HG03520 (cell line): ENCODE measurements at regions not wholly inside any gene's neighbourhood (a gene's known extent, or its start where the extent isn't known, plus 50 kb on each side); places are given as distances from the start of the nearest gene placed in this dataset.

ENCODE experiments used
- ATAC-seq: cut with Tn5 transposase; IDR thresholded peaks from one replicate; pipeline ENCODE4 v1.9.1; 2021; ENCODE audit warnings: mild to moderate bottlenecking, moderate library complexity; ENCODE audit not compliant: unreplicated experiment

DNA sequence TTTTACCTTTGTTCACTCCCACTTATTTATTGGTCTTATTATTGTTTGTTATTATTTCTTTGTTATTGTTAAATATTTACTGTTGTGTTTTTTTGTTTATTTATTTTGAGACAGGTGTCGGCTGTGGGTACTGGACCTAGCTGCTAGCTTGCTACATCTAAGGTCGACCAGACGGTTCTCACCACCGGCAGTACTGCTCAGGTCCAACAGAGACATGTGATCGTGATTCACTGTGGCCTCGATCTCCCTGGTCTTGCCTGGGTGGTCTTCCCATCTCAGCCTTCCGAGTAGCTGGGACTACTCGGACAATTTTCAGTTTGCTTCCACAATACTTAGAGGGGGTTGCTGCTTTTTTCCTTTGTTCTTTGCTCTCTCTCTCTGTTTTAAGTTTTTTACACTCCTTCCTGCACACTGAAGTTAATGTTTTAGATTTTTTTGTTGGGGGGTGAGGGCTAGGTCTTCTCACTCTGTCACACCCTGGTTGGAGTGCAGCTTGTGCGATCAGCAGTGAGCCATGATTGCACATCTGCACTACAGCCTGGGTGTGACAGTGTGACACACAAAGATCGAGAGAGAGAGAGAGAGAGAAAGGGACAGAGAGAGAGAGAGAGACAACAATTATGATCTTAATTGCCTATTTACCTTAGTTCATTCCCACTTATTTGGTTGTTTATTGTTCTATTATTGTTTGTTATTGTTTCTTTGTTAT, 1432.4 kb downstream of the UQCRFS1 start:
- no peak for ATAC-seq

DNA sequence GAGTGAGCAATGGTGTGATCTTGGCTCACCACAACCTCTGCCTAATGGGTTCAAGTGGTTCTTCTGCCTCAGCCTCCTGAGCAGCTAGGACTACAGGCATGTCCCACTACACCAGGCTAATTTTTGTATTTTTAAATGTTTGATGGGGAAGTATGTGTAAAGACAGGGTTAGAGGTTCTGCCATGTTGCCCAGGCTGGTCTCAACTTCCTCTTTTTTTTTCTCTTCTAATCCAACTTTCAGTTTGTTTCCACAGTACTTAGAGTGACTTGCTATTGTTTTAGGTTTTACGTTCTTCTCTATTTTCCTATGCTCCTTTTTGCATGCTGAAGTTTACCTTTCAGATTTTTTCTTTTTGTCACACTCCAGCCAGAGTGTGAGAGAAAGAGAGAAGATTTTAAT, 1433.0 kb downstream of the UQCRFS1 start:
- ATAC-seq: no peak

DNA sequence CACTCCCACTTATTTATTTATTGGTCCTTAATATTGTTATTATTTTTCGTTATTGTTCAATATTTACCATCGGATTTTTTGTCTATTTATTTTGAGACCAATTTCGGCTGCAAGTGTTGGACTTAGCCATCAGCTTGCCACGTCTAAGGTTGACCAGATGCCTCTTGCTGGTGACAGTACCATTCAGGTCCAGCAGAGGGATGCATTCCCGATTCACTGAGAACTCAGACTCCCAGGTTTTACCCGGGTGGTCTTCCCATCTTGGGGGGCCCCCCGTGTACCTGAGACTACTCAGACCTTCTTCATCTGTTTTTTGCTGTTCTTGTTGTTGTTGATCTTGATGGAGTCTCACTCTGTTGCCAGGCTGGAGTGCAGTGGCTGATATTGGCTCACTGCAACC, 1435.2 kb downstream of the UQCRFS1 start:
- no peak for ATAC-seq

DNA sequence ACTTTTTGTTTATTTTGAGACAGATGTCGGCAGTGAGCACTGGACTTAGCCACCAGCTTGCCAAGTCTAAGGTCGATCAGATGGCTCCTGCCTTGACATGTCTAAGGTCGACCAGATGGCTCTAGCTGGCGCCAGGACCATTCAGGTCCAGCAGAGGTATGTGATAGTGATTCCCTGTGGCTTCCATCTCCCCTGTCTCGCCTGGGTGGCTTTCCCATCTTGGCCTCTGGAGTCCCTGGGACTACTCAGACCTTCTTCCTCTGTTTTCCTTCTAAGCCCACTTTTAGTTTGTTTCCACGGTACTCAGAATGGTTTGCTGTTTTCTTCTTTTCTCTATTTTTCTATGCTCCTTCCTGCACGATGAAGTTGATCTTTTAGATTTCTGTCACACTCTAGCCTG, 1435.7 kb downstream of the UQCRFS1 start:
- no peak for ATAC-seq

DNA sequence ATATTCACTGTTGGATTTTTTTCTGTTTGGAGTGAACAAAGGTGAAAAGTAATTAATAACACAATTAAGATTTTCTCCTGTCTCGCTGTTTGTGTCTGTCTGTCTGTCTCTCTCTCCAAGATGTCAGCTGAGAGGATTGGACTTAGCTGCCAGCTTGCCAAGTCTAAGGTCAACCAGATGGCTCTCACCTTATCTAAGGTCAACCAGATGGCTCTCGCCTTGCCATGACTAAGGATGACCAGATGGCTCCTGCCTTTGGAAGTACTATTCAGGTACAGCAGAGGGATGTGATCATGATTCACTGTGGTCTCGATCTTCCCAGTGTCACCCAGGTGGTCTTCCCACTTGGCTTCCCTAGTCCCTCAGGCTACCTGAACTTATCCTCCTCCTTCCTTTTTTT, 1436.4 kb downstream of the UQCRFS1 start:
- ATAC-seq: no peak

DNA sequence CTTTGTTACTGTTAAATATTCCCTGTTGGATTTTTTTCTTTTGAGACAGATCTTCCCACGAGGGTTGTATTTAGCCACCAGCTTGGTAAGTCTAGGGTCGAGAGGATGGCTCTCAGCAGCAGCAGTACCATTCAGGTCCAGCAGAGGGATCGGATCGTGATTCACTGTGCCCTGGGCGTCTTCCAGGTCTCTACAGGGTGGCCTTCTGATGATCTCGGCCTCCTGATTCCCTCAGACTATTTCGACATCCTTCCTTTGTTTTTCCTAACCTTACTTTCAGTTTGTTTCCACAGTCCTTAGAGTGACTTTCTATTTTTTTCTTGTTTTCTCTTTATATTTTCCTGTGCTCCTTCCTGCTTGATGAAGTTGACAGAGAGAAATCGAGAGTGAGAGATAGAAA, 1436.9 kb downstream of the UQCRFS1 start:
- no peak for ATAC-seq

DNA sequence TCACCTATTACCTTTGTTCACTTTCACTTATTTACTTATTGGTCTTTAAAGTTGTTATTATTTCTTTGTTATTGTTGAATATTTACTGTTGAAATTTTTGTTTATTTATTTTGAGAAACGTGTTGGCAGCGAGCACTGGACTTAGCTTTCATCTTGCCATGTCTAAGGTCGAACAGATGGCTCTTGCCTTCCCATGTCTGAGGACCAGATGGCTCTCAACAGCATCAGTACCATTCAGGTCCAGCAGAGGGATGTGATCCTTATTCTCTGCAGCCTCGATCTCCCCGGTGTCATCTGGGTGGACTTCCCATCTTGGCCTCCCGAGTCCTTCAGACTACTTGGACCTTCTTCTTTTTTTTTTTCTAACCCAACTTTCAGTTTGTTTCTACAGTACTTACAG, 1437.6 kb downstream of the UQCRFS1 start:
- no peak for ATAC-seq

DNA sequence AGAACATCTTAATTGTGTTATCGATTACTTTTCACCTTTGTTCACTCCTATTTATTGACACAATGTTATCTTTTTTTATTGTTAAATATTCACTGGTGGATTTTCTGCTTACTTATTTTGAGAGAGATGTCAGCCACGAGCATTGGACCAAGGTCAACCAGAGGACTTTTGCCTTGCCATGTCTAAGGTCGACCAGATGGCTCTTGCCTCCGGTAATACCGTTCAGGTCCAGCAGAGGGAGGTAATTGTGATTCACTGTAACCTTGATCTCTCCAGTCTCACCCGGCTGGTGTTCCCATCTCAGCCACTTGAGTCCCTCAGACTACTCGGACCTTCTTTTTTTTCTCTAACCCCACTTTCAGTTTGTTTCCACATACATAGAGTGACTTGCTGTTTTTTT, 1438.1 kb downstream of the UQCRFS1 start:
- ATAC-seq: no peak

DNA sequence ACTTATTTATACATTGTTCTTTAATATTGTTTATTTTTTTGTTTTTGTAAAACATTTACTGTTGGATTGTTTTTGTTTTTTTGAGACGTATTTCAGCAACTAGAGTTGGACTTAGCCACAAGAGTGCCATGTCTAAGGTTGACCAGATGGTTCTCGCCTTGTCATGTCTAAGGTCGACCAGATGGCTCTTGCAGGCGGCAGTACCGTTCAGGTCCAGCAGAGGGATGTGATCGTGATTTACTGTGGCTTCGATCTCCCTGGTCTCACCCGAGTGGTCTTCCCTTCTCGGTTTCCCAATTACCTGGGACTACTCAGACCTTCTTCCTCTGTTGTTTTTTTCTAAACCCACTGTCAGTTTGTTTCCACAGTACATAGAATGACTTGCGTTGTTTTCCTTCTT, 1438.6 kb downstream of the UQCRFS1 start:
- no peak for ATAC-seq

DNA sequence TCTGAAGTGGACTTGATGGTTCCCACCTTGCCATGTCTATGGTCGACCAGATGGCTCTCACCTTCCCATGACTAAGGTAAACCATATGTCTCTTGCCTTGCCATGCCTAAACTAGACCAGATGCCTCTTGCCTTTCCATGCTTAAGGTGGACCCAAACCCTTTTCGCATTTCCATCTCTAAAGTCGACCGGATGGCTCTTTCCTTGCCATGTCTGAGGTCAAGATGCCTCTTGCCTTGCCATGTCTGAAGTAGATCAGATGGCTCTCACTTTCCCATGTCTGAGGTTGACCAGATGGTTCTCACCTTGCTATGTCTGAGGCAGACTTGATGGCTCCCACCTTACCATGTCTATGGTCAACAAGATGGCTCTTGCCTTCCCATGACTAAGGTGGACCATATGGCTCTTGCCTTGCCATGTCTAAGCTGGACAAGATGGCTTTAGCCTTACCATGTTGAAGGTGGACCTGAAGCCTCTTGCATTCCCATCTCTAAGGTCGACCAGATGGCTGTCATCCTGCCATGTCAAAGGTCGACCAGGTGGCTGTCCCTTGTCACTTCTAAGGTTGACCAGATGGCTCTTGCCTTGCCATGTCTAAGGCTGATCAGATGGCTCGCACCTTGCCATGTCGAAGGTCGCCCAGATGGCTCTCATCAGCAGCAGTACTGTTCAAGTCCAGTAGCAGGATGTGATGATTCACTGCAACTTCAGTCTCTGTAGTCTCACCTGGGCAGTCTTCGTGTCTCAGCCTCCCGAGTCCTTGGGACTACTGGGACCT, 1439.4 kb downstream of the UQCRFS1 start:
- no peak for ATAC-seq

DNA sequence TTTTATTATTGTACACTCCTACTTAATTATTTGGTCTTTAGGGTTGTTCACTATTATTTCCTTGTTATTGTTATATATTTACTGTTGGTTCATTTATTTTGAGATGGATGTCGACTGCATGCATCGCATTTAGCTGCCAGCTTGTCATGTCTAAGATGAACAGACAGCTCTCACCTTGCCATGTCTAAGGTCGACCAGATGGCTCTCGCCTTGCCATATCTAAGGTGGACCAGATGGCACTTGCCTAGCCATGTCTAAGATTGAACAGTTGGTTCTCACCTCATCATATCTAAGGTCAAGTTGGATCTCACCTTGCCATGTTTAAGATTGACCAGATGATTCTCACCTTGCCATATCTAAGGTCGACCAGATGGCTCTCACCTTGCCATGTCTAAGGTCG, 1440.9 kb downstream of the UQCRFS1 start:
- no peak for ATAC-seq

DNA sequence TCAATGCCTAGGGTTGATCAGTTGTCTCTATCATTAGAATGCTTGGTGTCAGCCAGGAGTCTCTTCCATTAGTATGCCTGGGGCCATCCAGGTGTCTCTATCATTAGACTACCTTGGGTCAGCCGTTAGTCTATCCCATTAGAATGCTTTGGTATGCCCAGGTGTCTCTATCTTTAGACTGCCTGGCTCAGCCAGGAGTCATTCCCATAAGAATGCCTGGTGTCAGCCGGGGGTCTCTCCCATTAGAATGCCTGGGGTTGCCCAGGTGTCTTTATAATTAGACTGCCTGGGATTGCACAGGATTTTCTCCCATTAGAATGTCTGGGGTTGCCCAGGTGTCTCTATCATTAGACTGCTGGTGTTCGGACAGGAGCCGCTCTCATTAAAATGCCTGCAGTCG, 1442.9 kb downstream of the UQCRFS1 start:
- ATAC-seq: no peak

DNA sequence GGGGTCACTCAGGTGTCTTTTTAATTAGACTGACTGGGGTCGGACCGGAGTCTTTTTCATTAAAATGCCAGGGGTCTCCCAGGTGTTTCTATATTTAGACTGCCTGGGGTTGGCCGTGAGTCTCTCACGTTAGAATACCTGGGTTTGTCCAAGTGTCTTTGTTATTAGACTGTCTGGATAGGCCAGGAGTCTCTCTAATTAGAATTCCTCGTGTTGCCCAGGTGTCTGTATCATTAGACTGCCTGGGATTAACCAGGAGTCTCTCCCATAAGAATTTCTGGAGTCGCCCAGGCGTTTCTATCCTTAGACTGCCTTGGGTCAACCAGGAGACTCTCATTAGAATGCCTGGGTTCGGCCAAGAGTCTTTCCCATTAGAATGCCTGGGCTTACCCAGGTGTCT, 1445.7 kb downstream of the UQCRFS1 start:
- no peak for ATAC-seq

DNA sequence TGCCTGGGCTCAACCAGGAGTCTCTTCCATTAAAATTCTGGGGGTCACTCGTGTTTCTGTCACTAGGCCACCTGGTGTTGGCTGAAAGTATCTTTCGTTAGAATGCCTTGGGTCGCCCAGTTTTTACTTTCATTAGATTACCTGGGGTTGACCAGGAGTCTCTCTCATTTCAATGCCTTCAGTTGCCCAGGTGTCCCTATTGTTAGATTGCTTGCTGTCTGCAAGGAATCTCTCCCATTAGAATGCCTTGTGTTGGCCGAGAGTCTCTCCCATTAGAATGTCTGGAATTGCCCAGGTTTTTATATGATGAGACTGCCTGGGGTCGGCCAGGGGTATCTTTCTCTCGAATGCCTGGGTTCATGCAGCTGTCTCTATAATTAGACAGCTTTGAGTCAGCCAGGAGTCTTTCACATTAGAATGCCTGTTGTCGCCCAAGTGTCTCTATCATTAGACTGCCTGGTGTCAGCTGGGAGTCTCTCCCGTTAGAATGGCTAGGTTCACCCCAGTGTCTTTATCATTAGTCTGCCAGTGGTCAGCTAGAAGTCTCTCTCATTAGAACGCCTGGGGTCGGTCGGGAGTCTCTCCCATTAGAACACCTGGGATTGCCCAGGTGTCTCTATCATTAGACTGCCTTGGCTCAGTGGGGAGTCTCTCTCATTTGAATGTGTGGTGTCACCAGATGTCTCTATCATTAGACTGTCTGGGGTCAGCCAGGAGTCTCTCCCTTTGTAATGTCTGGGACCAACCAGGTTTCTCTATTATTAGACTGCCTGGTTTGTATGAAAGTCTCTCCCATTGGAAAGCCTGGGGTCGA, 1446.8 kb downstream of the UQCRFS1 start:
- no peak for ATAC-seq

DNA sequence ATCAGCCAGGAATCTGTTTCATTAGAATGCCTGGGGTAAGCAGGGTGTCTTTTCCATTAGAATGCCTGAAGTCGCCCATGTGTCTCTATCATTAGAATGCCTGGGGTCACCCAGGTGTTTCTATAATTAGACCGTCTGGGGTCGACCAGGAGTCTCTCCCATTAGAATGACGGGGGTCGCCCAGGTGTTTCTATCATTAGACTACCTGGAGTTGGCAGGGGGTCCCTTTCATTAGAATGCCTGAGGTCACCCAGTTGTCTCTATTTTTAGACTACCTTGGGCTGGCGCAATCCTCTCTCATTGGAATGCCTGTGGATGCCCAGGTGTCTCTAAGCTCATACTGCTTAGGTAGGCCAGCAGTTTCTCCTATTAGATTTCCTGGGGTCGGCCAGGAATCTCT, 1447.6 kb downstream of the UQCRFS1 start:
- no peak for ATAC-seq

DNA sequence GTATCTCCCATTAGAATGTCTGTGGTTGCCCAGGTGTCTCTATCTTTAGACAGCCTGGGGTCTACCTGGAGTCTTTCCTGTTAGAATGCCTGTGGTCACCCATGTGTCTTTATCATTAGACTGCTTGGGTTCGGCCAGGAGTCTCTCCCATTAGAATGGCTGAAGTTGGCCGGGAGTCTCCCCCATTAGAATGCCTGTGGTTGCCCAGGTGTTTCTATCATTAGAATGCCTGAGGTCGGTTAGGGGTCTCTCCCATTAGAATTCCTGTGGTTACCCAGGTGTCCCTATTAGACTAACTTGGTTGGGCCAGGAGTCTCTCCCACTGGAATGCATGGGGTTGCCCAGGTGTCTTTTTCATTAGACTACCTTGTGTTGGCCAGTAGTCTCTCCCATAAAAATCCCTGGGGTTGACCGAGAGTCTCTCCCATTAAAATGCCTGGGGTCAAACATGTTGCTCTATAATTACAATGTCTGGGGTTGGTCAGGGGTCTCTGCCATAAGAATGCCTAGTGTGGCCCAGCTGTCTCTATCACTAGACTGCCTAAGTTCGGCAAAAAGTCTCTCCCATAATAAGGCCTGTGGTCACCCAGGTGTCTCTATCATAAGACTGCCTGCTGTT, 1448.7 kb downstream of the UQCRFS1 start:
- no peak for ATAC-seq

DNA sequence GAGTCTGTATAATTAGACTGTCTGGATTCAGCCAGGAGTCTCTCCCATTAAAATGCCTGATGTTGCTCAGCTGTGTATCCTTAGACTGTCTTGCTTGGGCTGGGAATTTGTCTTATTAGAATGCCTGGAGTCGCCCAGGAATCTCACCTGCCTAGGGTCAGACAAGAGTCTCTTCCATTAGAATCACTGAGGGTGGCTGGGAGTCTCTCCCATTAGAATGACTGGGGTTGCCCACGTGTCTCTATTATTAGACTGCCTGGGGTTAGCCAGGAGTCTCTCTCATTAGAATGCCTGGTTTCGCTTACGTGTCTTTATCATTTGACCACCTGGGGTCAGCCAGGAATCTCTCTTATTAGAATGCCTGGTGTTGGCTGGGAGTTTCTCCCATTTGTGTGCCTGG, 1450.0 kb downstream of the UQCRFS1 start:
- ATAC-seq: no peak

DNA sequence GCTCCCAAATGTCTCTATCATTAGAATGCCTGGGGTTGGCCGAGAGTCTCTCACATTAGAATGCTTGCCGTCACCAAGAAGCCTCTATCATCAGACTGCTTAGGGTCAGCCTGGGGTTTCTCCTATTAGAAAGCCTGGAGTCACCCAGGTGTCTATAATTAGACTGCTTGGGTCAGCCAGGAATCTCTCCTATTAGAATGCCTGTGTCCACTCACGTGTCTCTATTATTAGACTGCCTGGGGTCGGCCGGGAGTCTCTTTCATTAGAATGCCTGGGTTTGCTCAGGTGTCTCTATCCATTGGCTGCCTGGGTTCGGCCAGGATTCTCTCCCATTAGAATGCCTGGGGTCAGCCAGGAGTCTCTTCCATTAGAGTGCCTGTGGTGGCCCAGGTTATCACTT, 1453.1 kb downstream of the UQCRFS1 start:
- no peak for ATAC-seq

DNA sequence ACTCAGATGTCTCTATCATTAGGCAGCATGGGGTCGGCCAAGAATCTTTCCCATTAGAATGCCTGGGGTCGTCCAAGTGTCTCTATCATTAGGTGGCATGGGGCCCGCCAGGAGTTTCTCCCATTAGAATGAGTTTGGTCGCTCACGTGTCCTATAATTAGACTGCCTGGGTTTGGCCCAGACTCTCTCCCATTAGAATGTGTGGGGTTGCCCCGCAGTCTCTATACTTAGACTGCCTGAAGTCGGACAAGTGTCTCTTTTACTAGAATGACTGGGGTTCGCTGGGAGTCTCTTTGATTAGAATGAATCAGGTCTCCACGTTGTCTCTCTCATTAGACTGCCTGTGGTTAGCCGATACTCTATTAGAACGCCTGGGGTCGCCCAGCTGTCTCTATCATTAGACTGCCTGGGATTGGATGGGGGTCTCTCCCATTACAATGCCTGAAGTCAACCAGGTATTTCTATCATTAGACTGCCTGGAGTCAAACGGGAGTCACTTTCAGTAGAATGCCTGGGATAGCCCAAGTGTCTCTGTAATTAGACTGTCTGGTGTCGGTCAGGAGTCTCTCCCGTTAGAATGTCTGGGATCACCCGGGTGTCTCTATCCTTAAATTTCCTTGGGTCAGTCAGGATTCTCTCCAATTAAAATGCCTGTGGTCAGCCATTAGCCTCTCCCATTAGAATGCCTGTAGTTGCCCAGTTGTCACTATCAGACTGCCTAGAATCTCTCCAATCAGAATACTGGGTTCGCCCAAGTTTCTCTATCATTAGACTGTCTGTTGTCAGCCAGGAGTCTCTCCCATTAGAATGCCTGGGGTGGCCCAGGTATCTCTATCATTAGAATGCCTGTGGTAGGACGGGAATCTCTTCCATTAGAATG, 1454.1 kb downstream of the UQCRFS1 start:
- ATAC-seq: no peak

DNA sequence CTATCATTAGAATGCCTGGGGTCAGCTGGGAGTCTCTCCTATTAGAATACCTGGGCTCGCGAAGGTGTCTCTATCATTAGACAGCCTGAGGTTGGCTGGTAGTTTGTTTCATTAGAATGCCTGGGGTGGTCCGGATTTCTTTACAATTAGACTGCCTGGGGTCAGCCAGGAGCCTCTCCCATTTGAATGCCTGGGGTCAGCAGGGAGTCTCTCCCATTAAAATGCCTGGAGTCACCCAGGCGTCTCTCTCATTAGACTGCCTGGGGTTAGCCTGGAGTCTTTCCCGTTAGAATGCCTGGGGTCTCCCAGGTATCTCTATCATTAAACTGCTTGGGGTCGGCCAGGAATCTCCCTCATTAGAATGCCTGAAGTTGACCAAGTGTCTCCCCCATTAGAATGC, 1458.3 kb downstream of the UQCRFS1 start:
- ATAC-seq: no peak
